Subcutaneous abdominal adipose tissue (tissue), 5 donors: ENCODE measurements at regions not wholly inside any gene's neighbourhood (a gene's known extent, or its start where the extent isn't known, plus 50 kb on each side); places are given as distances from the start of the nearest gene placed in this dataset.

Source experiments
- H3K27ac ChIP-seq: one replicate; pipeline ENCODE4 v1.7.0; 2013; ENCODE audit warnings: low read depth, mild to moderate bottlenecking, inconsistent platforms, low read length, moderate library complexity
- H3K27me3 ChIP-seq, 5 donors: one replicate each; pipeline ENCODE4 v1.7.0; 2013; ENCODE audit warnings: low read length in 5 of 5, inconsistent platforms in 1 of 5; ENCODE audit not compliant: control insufficient read depth in 5 of 5, insufficient read depth in 4 of 5
- H3K36me3 ChIP-seq, 5 donors: one replicate each; pipeline ENCODE4 v1.7.0; 2013; ENCODE audit warnings: low read length in 5 of 5; ENCODE audit not compliant: control insufficient read depth in 5 of 5, insufficient read depth in 5 of 5
- H3K4me1 ChIP-seq, 5 donors: one replicate each; pipeline ENCODE4 v1.7.0; 2013; ENCODE audit warnings: low read length in 5 of 5, mild to moderate bottlenecking in 3 of 5, moderate library complexity in 1 of 5; ENCODE audit not compliant: control insufficient read depth in 5 of 5, insufficient read depth in 5 of 5
- H3K4me3 ChIP-seq, 5 donors: one replicate each; pipeline ENCODE4 v1.7.0; 2013; ENCODE audit warnings: low read length in 5 of 5, low read depth in 1 of 5
- H3K9ac ChIP-seq, 5 donors: one replicate each; pipeline ENCODE4 v1.7.0; 2013; ENCODE audit warnings: low read length in 5 of 5, mild to moderate bottlenecking in 4 of 5, moderate library complexity in 3 of 5
- H3K9me3 ChIP-seq, 5 donors: one replicate each; pipeline ENCODE4 v1.7.0; 2013; ENCODE audit warnings: low read length in 5 of 5; ENCODE audit not compliant: control insufficient read depth in 5 of 5
- donor health status: healthy.
- donor health status: healthy.
- donor health status: healthy.
- donor health status: healthy.
- donor health status: healthy.

DNA sequence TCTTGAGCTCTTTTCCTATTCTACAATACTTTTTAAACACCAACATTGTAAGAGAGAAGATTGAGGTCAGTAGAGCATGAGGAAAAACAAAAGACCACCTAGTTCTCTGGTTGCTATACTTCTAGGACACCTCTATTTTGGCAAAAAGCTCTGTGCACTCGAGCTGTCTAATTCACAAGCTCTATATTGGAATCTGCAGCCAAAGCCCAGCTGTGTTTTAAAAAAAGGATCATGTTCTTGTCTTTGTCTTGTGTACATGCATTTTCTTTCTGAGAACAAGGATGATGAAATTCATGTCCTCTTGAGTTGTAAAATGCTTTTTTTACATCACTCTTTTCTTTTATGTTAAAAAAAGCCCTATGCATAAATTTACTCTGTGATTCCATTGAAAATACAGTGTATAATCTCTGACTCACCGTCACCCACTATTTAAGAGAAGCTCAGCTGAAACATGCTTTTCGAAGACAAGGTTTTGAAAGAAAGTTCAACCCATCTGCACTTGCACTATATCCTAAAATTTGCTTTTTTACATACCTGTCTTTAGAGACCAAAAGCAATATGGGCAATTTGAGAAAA, 215.5 kb upstream of the VSTM2A start:
- no peaks in the 10 kb centered on the region for H3K27me3 ChIP-seq
- no peak overlapping the region for H3K9ac ChIP-seq
- H3K4me3 ChIP-seq: no peak overlapping the region
- no peaks in the 10 kb centered on the region for H3K4me1 ChIP-seq
- no peaks in the 10 kb centered on the region for H3K36me3 ChIP-seq
- peaks cover 0 to 3% (median 0%) of the 10 kb centered on the region in 5 donors for H3K9me3 ChIP-seq
- no peak overlapping the region for H3K27ac ChIP-seq

DNA sequence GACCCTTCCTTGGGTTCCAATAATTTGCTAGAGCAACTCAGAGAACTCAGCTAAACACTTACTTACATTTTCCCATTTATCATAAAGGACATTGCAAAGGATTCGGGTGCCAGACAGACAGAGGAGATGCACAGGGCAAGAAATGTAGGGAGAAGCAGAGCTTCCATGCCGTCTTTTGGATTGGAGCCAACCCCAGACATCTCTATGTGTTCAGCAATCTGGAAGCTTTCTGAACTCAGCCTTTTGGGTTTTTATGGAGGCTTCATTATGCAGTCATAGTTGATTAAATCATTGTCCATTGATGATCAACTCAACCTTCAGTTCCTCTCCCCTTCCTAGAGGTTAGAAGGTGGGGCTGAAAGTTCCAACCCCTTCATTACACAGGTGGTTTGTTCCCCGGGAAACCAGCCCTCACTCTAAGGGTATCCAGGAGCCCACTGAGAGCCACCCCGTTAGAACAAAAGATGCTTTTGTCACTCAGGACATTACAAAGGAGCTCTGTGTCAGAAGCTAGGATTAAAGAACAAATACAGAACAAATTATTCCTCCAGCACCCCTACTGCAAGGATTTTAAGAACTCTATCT, 211.9 kb upstream of the VSTM2A start:
- H3K9ac ChIP-seq: no peak overlapping the region
- no peaks in the 10 kb centered on the region for H3K4me1 ChIP-seq
- no peaks in the 10 kb centered on the region for H3K36me3 ChIP-seq
- no peaks in the 10 kb centered on the region for H3K9me3 ChIP-seq
- no peak overlapping the region for H3K27ac ChIP-seq
- H3K27me3 ChIP-seq: no peaks in the 10 kb centered on the region
- H3K4me3 ChIP-seq: no peak overlapping the region

DNA sequence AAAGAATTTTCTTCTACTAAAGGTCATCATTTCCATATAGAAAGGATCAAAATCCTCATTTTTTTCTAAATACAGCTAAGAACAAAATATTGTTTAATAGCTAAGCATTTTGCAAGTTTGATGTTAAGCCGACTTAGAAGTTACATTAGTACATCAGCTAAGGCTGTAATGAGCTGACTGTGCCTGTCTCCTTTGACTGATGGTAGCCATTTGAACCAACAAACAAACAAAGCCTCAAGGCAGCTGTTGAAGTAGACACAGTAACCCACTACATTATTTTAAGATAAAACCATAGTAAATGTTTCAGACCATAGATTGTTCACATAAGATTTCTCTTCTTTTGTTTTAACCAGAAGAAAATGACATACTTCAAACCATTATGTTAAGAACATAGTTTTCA, 210.9 kb upstream of the VSTM2A start:
- Histone ChIP-seq H3K9me3 (no peaks in the 10 kb centered on the region), H3K27me3 (no peaks in the 10 kb centered on the region), H3K4me1 (no peaks in the 10 kb centered on the region), H3K36me3 (no peaks in the 10 kb centered on the region), H3K27ac (no peak overlapping the region), H3K4me3 (no peak overlapping the region), H3K9ac (no peak overlapping the region)

DNA sequence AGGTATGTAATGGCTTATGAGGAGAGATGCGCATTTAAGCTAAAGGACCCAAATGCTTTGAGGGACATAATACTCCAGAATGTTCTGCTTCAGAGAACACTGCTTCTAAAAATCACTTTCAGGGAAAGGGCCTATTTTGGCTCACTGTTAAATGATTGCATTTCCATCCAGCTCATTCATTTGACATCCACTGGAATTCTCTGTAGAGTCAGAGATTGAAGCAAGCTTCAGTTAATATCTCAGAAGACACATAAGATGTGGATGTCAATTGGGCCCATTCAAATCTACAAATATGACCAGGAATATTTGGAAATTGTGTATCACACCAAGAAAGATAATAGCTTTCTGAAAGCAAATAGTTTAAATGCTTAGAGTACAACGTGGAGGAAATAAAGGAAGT, 209.9 kb upstream of the VSTM2A start:
- Histone ChIP-seq H3K27ac (no peak overlapping the region), H3K9me3 (no peaks in the 10 kb centered on the region), H3K4me1 (no peaks in the 10 kb centered on the region), H3K4me3 (no peak overlapping the region), H3K36me3 (no peaks in the 10 kb centered on the region), H3K9ac (no peak overlapping the region), H3K27me3 (no peaks in the 10 kb centered on the region)

GRCh38 chr7:54333952-54334351, 208.2 kb upstream of the VSTM2A start:
- no peaks in the 10 kb centered on the region for H3K36me3 ChIP-seq
- no peak overlapping the region for H3K27ac ChIP-seq
- no peaks in the 10 kb centered on the region for H3K4me1 ChIP-seq

GRCh38 chr7:54336800-54337199, 205.4 kb upstream of the VSTM2A start:
- no peaks in the 10 kb centered on the region for H3K36me3 ChIP-seq
- no peaks in the 10 kb centered on the region for H3K27me3 ChIP-seq
- no peak overlapping the region for H3K27ac ChIP-seq
- H3K9ac ChIP-seq: no peak overlapping the region
- peaks cover 0 to 3% (median 0%) of the 10 kb centered on the region in 5 donors for H3K9me3 ChIP-seq
- H3K4me3 ChIP-seq: no peak overlapping the region
- H3K4me1 ChIP-seq: no peaks in the 10 kb centered on the region

More at GRCh38 chr7:54333952-54334351, 208.2 kb upstream of the VSTM2A start:
- Histone ChIP-seq H3K4me3 (no peak overlapping the region), H3K9ac (no peak overlapping the region), H3K27me3 (no peaks in the 10 kb centered on the region), H3K9me3 (peaks cover 0 to 3% (median 0%) of the 10 kb centered on the region in 5 donors)

- H3K27ac ChIP-seq: no peak overlapping the region
- H3K9ac ChIP-seq: no peak overlapping the region
- no peaks in the 10 kb centered on the region for H3K4me1 ChIP-seq
- H3K27me3 ChIP-seq: no peaks in the 10 kb centered on the region
- H3K9me3 ChIP-seq: peaks cover 0 to 3% (median 0%) of the 10 kb centered on the region in 5 donors
- H3K4me3 ChIP-seq: no peak overlapping the region
- no peaks in the 10 kb centered on the region for H3K36me3 ChIP-seq
These were observed 204.7 kb upstream of the VSTM2A start for GRCh38 chr7:54337466-54337865.

DNA sequence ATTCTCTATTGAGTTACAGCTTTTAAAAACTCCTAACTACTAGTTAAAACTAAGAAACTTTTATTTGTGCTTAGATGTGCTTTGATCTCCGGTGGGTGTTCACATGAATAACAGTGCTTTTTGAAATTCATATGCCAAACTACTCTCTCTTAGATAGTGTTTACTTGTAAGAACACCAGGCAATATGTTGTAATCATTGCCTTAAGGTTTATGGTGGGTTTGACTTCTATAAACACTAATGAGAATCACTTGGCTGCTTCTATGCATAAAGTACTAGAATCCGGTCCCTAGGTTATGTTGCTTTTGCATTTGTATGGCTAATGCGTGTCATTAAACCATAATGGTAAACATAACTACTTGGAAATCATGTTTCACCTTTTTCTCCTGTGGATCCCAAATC, 203.9 kb upstream of the VSTM2A start:
- Histone ChIP-seq H3K9me3 (peaks cover 0 to 3% (median 0%) of the 10 kb centered on the region in 5 donors), H3K9ac (no peak overlapping the region), H3K4me3 (no peak overlapping the region), H3K36me3 (no peaks in the 10 kb centered on the region), H3K27ac (no peak overlapping the region), H3K27me3 (no peaks in the 10 kb centered on the region), H3K4me1 (no peaks in the 10 kb centered on the region)

- Histone ChIP-seq H3K27me3 (no peaks in the 10 kb centered on the region), H3K27ac (no peak overlapping the region), H3K36me3 (no peaks in the 10 kb centered on the region), H3K4me3 (no peak overlapping the region), H3K9me3 (peaks cover 0 to 8% (median 0%) of the 10 kb centered on the region in 5 donors), H3K4me1 (no peaks in the 10 kb centered on the region), H3K9ac (no peak overlapping the region)
These were observed 203.1 kb upstream of the VSTM2A start for GRCh38 chr7:54339073-54339472.

- Histone ChIP-seq H3K27me3 (no peaks in the 10 kb centered on the region), H3K4me1 (no peaks in the 10 kb centered on the region), H3K27ac (no peak overlapping the region), H3K9ac (no peak overlapping the region), H3K4me3 (no peak overlapping the region), H3K36me3 (no peaks in the 10 kb centered on the region), H3K9me3 (peaks cover 0 to 8% (median 0%) of the 10 kb centered on the region in 5 donors)
These were observed 199.7 kb upstream of the VSTM2A start for GRCh38 chr7:54342458-54342857.
